ENCODE measurements at regions not wholly inside any gene's neighbourhood (a gene's known extent, or its start where the extent isn't known, plus 50 kb on each side); places are given as distances from the start of the nearest gene placed in this dataset.

DNA sequence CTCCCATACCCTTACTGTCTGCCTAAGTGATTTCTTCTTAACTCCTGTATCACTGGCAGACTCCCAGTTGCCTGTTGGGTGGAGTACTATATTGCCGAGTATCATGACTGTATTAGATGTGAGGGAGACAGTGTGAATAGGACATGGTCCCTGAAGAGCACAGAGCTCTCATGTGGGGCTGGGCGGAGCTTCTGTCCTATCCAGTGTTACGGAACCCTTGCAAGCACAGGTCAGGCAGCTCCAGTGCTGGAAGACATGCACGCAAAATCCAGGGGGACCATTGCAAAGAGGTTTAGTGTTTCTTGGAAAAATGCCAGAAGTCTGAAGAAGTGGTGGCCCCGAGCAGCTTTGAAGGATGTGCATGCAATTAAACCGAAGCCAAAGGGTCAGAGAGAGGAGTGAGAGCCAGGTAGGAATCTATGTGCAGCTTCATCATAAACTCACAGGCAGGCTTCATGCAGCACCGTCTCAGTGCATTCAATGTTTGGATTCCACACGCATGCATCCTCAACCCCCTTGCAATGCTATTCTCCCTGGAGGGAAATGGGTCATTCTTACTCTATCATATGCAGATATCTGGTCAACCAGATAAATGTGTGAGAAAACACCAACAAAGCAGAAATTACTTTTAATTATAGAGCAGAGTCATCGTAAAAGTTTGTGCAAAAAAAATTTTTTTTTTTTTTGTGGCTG lies 49.7 kb upstream of the DHRSX start:
- Histone ChIP-seq H3K4me2 (ENCODE audit: control insufficient read depth, extremely low read depth, insufficient read depth, low read depth, low read length) (no peak overlapping the region), H3K79me2 (ENCODE audit: control insufficient read depth, insufficient read depth, low read length) (no peaks in the 10 kb centered on the region), H3K4me3 (ENCODE audit: control insufficient read depth in 2 of 3, extremely low read depth in 1 of 3, insufficient read depth in 2 of 3, low read depth in 1 of 3, low read length in 3 of 3) (no peak overlapping the region), H3K36me3 (ENCODE audit: control insufficient read depth in 2 of 2, extremely low read depth in 1 of 2, insufficient read depth in 2 of 2, low read length in 2 of 2) (no peaks in the 10 kb centered on the region), H3K9me3 (ENCODE audit: control insufficient read depth, low read depth, low read length) (no peaks in the 10 kb centered on the region), H2AFZ (ENCODE audit: control insufficient read depth, low read length) (no peak overlapping the region), H3K27ac (ENCODE audit: control insufficient read depth, insufficient read depth, low read length) (no peak overlapping the region), H4K20me1 (ENCODE audit: control insufficient read depth, extremely low read depth, insufficient read depth, low read length) (no peaks in the 10 kb centered on the region), H3K9me1 (ENCODE audit: control insufficient read depth, extremely low read depth, insufficient read depth, low read length) (no peaks in the 10 kb centered on the region), H3K4me1 (ENCODE audit: control insufficient read depth, extremely low read depth, insufficient read depth, low read length) (no peaks in the 10 kb centered on the region), H3K27me3 (ENCODE audit: control insufficient read depth, extremely low read depth, insufficient read depth, low read length) (no peaks in the 10 kb centered on the region), H3K9ac (ENCODE audit: control insufficient read depth, extremely low read depth, insufficient read depth, low read length) (no peak overlapping the region)
- FAIRE-seq (no peak), DNase-seq (ENCODE audit: low read depth, low spot score) (no peak)
- dilution Hi-C loops (cut with MboI; ENCODE audit: extremely low pct_ligation_motif_present, low sequenced_read_pairs), result no loop called here
- TF ChIP-seq EZH2 (IDR thresholded peaks at IDR 0.05; ENCODE audit: low read length), result no peak
- no peak for TF ChIP-seq CTCF (optimal IDR thresholded peaks at IDR 0.05 in 1 of 3, IDR thresholded peaks at IDR 0.05 in 1 of 3, conservative IDR thresholded peaks at IDR 0.05 in 1 of 3; ENCODE audit: extremely low read depth in 1 of 3, insufficient read depth in 2 of 3, low read length in 3 of 3)

Small RNAs in the stretch of these regions (small RNA-seq; reads per million reads assigned to genes)
- 0 reads per million in 3 experiments for gene MIR6089 (ENCODE audit: insufficient read length in 3 of 3, low read depth in 3 of 3, low replicate concordance in 1 of 3)

Data from keratinocyte (primary cell).